ENCODE measurements at regions not wholly inside any gene's neighbourhood (a gene's known extent, or its start where the extent isn't known, plus 50 kb on each side); places are given as distances from the start of the nearest gene placed in this dataset.

- BruUV-seq (replicated peaks) = no TSS peak
- CTCF ChIA-PET = no interaction called here
- DNase-seq (ENCODE audit: low spot score) = no peak
- Histone ChIP-seq H3K9me3 (ENCODE audit: low read depth, low read length, poor library complexity, severe bottlenecking) (peaks cover 57% of the 10 kb centered on the region), H3K27ac (ENCODE audit: low read depth, low read length, poor library complexity, severe bottlenecking) (no peak overlapping the region), H3K36me3 (ENCODE audit: insufficient read depth, low read length, poor library complexity, severe bottlenecking) (no peaks in the 10 kb centered on the region), H3K4me1 (ENCODE audit: insufficient read depth, low read length, poor library complexity, severe bottlenecking) (no peaks in the 10 kb centered on the region), H3K27me3 (replicated peaks; ENCODE audit: insufficient read depth, low read depth, low read length, poor library complexity) (no peaks in the 10 kb centered on the region), H3K4me3 (ENCODE audit: low read depth, low read length, poor library complexity, severe bottlenecking) (no peak overlapping the region)
- POLR2A ChIA-PET (ENCODE audit: low non-redundant PET) = no interaction called here
- no peak for TF ChIP-seq CTCF (conservative IDR thresholded peaks at IDR 0.05; ENCODE audit: low read depth, low read length)
- no peak for TF ChIP-seq EZH2 (IDR thresholded peaks at IDR 0.05; ENCODE audit: borderline replicate concordance, low read depth, low read length, poor library complexity, severe bottlenecking)
- intact Hi-C loops (cut with micrococcal nuclease; ENCODE audit: unreplicated experiment) = no loop called here
Observed at GRCh38 chr2:80969900-80970299, 665.3 kb upstream of the LRRTM1 start.

- DNase-seq (ENCODE audit: low spot score) = no peak
- Histone ChIP-seq H3K4me3 (ENCODE audit: low read depth, low read length, poor library complexity, severe bottlenecking) (no peak overlapping the region), H3K27me3 (replicated peaks; ENCODE audit: insufficient read depth, low read depth, low read length, poor library complexity) (no peaks in the 10 kb centered on the region), H3K4me1 (ENCODE audit: insufficient read depth, low read length, poor library complexity, severe bottlenecking) (no peaks in the 10 kb centered on the region), H3K27ac (ENCODE audit: low read depth, low read length, poor library complexity, severe bottlenecking) (no peak overlapping the region), H3K9me3 (ENCODE audit: low read depth, low read length, poor library complexity, severe bottlenecking) (peaks cover 62% of the 10 kb centered on the region), H3K36me3 (ENCODE audit: insufficient read depth, low read length, poor library complexity, severe bottlenecking) (no peaks in the 10 kb centered on the region)
- no TSS peak for BruUV-seq (replicated peaks)
- POLR2A ChIA-PET (ENCODE audit: low non-redundant PET) = no interaction called here
- intact Hi-C loops (cut with micrococcal nuclease; ENCODE audit: unreplicated experiment) = no loop called here
- CTCF ChIA-PET = no interaction called here
- no peak for TF ChIP-seq CTCF (conservative IDR thresholded peaks at IDR 0.05; ENCODE audit: low read depth, low read length)
Observed at GRCh38 chr2:80968450-80968849, 663.9 kb upstream of the LRRTM1 start.

- H3K27ac ChIP-seq (ENCODE audit: low read depth, low read length, poor library complexity, severe bottlenecking) = no peak overlapping the region
- no TSS peak for BruUV-seq (replicated peaks)
- no peaks in the 10 kb centered on the region for H3K36me3 ChIP-seq (ENCODE audit: insufficient read depth, low read length, poor library complexity, severe bottlenecking)
- H3K4me3 ChIP-seq (ENCODE audit: low read depth, low read length, poor library complexity, severe bottlenecking) = no peak overlapping the region
- no peak for DNase-seq (ENCODE audit: low spot score)
- POLR2A ChIA-PET (ENCODE audit: low non-redundant PET) = no interaction called here
- CTCF ChIA-PET = no interaction called here
- H3K4me1 ChIP-seq (ENCODE audit: insufficient read depth, low read length, poor library complexity, severe bottlenecking) = no peaks in the 10 kb centered on the region
- H3K27me3 ChIP-seq (replicated peaks; ENCODE audit: insufficient read depth, low read depth, low read length, poor library complexity) = no peaks in the 10 kb centered on the region
- intact Hi-C loops (cut with micrococcal nuclease; ENCODE audit: unreplicated experiment) = no loop called here
- peaks cover 16% of the 10 kb centered on the region for H3K9me3 ChIP-seq (ENCODE audit: low read depth, low read length, poor library complexity, severe bottlenecking)
- TF ChIP-seq EZH2 (IDR thresholded peaks at IDR 0.05; ENCODE audit: borderline replicate concordance, low read depth, low read length, poor library complexity, severe bottlenecking) = no peak
- TF ChIP-seq CTCF (conservative IDR thresholded peaks at IDR 0.05; ENCODE audit: low read depth, low read length) = no peak
Observed at GRCh38 chr2:80947601-80948130, 643.1 kb upstream of the LRRTM1 start.

All from A673 (cell line).